ENCODE measurements at regions not wholly inside any gene's neighbourhood (a gene's known extent, or its start where the extent isn't known, plus 50 kb on each side); places are given as distances from the start of the nearest gene placed in this dataset.

DNA sequence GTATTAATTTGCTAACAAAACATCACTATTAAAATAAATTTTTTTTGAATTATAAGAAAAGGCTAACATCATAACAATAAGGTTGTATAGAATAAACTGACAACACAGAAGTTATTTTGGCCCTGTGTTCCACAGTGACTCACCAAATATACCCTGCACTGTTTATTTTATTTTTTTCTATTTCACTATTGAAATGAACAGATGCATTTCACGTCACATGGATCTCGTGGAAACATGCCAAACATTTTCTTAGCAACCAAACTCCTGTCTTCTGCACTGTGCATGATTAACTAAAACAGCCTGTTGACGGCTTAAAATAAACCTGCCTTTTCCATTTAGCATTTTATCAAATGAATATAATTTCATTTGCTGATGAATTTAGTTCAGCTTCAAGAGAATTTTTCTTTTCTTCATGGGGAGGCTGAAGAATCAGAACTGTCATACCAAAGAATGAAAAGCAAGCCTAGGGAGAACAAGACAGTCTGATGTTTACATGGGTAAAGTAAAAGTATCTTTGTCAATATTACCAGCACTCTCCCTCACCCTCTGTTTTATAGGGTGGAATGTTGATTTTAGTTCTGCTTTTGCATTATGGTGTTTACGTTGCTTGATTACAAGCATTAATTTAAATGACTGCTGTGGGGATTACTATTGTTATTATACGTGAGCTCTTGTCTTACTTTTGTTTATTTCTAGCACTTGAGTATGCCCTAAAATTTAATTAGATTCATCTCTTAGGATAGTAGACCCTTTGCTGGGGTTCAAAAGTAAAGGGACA, 115.3 kb downstream of the LCA5 start:
- Mint-ChIP-seq H3K27ac (no peak overlapping the region), H3K27me3 (no peaks in the 10 kb centered on the region), H3K9me3 (peaks cover 0 to 3% (median 0%) of the 10 kb centered on the region in 7 donors), H3K4me3 (no peak overlapping the region), H3K36me3 (no peaks in the 10 kb centered on the region), H3K4me1 (no peaks in the 10 kb centered on the region)
- Histone ChIP-seq H3K36me3 (ENCODE audit: control insufficient read depth, insufficient read depth, low read length) (no peaks in the 10 kb centered on the region), H3K27ac (ENCODE audit: insufficient read depth, low read length, poor library complexity, severe bottlenecking) (no peak overlapping the region), H3K4me1 (ENCODE audit: control insufficient read depth, insufficient read depth, low read length, poor library complexity, severe bottlenecking) (no peaks in the 10 kb centered on the region), H3K4me3 (ENCODE audit: low read depth, low read length) (no peak overlapping the region), H3K27me3 (ENCODE audit: control insufficient read depth, insufficient read depth, low read length) (no peaks in the 10 kb centered on the region), H3K9me3 (ENCODE audit: control insufficient read depth in 2 of 2, low read length in 2 of 2) (no peaks in the 10 kb centered on the region)
- DNase-seq (no peak), ATAC-seq (ENCODE audit: low read depth in 2 of 2) (no peak)

DNA sequence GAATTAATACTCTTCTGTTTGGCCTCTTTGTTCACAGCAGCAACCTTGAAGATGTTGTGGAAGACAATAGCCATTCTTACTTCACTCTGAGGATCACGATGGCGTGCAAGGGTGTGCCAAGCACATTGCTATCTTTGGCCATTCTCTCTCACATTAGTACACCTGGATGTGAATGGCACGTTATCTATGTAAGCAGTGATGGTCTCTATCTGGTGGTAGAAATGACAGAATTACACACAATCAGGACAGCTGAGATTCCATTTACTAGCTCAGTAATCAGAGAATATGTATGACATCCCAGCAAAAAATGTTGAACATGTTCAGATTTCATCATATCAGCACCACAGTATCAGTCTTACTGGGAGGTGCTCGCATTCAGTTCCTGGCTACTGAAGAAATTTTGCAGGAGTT, 116.2 kb downstream of the LCA5 start:
- no peaks in the 10 kb centered on the region for H3K27me3 Mint-ChIP-seq
- peaks cover 0 to 3% (median 0%) of the 10 kb centered on the region in 7 donors for H3K9me3 Mint-ChIP-seq
- Histone ChIP-seq H3K27ac (ENCODE audit: insufficient read depth, low read length, poor library complexity, severe bottlenecking) (no peak overlapping the region), H3K4me1 (ENCODE audit: control insufficient read depth, insufficient read depth, low read length, poor library complexity, severe bottlenecking) (no peaks in the 10 kb centered on the region), H3K4me3 (ENCODE audit: low read depth, low read length) (no peak overlapping the region), H3K27me3 (ENCODE audit: control insufficient read depth, insufficient read depth, low read length) (no peaks in the 10 kb centered on the region), H3K36me3 (ENCODE audit: control insufficient read depth, insufficient read depth, low read length) (no peaks in the 10 kb centered on the region), H3K9me3 (ENCODE audit: control insufficient read depth in 2 of 2, low read length in 2 of 2) (no peaks in the 10 kb centered on the region)
- no peak overlapping the region for H3K27ac Mint-ChIP-seq
- H3K36me3 Mint-ChIP-seq = no peaks in the 10 kb centered on the region
- no peak overlapping the region for H3K4me3 Mint-ChIP-seq
- DNase-seq = no peak
- ATAC-seq (ENCODE audit: low read depth in 2 of 2) = no peak
- no peaks in the 10 kb centered on the region for H3K4me1 Mint-ChIP-seq

DNA sequence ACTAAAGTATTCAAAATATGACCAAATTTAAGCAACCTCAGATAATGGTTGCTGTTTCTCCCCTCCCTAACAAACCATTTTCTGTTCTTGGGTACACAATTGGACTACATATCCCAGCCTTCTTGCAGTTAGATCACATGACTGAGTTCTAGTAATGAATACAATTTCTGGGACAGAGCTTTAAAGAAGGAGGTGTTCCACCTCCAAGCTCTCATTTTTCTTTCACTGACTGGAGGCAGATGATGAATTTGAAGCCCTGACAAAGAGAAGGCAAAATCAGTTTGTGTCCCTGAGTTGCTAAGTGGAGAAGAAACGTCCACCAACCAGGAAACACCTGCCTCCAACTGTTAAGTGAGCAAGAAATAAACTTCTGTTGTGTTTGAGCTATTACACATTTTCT, 117.2 kb downstream of the LCA5 start:
- ATAC-seq (ENCODE audit: low read depth in 2 of 2) (no peak), DNase-seq (no peak)
- Mint-ChIP-seq H3K27ac (no peak overlapping the region), H3K27me3 (no peaks in the 10 kb centered on the region), H3K36me3 (no peaks in the 10 kb centered on the region), H3K4me3 (no peak overlapping the region), H3K9me3 (peaks cover 0 to 7% (median 0%) of the 10 kb centered on the region in 7 donors), H3K4me1 (no peaks in the 10 kb centered on the region)
- Histone ChIP-seq H3K4me3 (ENCODE audit: low read depth, low read length) (no peak overlapping the region), H3K27ac (ENCODE audit: insufficient read depth, low read length, poor library complexity, severe bottlenecking) (no peak overlapping the region), H3K9me3 (ENCODE audit: control insufficient read depth in 2 of 2, low read length in 2 of 2) (no peaks in the 10 kb centered on the region), H3K4me1 (ENCODE audit: control insufficient read depth, insufficient read depth, low read length, poor library complexity, severe bottlenecking) (no peaks in the 10 kb centered on the region), H3K36me3 (ENCODE audit: control insufficient read depth, insufficient read depth, low read length) (no peaks in the 10 kb centered on the region), H3K27me3 (ENCODE audit: control insufficient read depth, insufficient read depth, low read length) (no peaks in the 10 kb centered on the region)

DNA sequence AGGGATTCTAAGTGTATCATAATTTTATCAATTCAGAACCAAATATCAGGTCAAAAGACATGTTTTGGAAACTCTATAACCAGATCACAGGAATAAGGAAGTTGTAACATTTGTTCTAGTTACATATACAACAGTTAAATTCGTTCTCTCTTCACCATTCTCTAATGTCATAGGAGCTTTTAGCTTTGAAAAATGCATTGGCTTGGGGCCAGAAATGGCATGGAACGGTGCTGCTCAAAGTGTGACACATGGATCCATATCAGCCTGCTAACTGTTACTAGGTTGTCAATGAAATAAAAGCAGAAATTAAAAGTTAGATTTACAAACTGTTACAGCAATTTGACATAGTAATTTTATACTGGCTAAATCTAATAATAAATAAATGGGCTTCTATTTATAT, 120.3 kb downstream of the LCA5 start:
- Histone ChIP-seq H3K4me3 (ENCODE audit: low read depth, low read length) (no peak overlapping the region), H3K27me3 (ENCODE audit: control insufficient read depth, insufficient read depth, low read length) (no peaks in the 10 kb centered on the region), H3K9me3 (ENCODE audit: control insufficient read depth in 2 of 2, low read length in 2 of 2) (no peaks in the 10 kb centered on the region), H3K4me1 (ENCODE audit: control insufficient read depth, insufficient read depth, low read length, poor library complexity, severe bottlenecking) (no peaks in the 10 kb centered on the region), H3K27ac (ENCODE audit: insufficient read depth, low read length, poor library complexity, severe bottlenecking) (no peak overlapping the region), H3K36me3 (ENCODE audit: control insufficient read depth, insufficient read depth, low read length) (no peaks in the 10 kb centered on the region)
- H3K36me3 Mint-ChIP-seq = no peaks in the 10 kb centered on the region
- ATAC-seq (ENCODE audit: low read depth in 2 of 2) = no peak
- no peaks in the 10 kb centered on the region for H3K4me1 Mint-ChIP-seq
- no peak overlapping the region for H3K27ac Mint-ChIP-seq
- no peaks in the 10 kb centered on the region for H3K27me3 Mint-ChIP-seq
- no peak overlapping the region for H3K4me3 Mint-ChIP-seq
- no peak for DNase-seq
- peaks cover 0 to 7% (median 0%) of the 10 kb centered on the region in 7 donors for H3K9me3 Mint-ChIP-seq

DNA sequence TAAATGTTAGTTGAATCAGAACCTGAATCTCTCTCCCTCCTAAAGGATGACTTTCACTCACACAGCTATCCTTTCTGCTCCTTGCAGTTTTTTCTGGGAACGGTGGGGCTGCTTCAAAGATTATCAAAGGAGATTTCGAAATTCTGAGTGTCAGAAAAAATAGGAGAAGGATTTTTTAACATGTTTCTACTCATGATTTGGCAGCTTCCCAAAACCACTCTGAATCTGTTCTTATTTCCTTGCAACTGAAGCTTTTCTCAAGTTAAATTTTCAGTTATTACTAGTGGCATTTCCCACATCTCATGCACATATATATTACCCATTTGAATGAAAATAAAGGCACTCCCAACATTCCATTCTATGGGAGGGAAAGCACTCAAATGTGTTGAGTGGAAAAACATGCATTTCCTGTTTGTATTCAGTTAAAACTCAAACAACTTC, 123.6 kb downstream of the LCA5 start:
- Histone ChIP-seq H3K27me3 (ENCODE audit: control insufficient read depth, insufficient read depth, low read length) (no peaks in the 10 kb centered on the region), H3K4me1 (ENCODE audit: control insufficient read depth, insufficient read depth, low read length, poor library complexity, severe bottlenecking) (no peaks in the 10 kb centered on the region), H3K4me3 (ENCODE audit: low read depth, low read length) (no peak overlapping the region), H3K27ac (ENCODE audit: insufficient read depth, low read length, poor library complexity, severe bottlenecking) (no peak overlapping the region), H3K36me3 (ENCODE audit: control insufficient read depth, insufficient read depth, low read length) (no peaks in the 10 kb centered on the region), H3K9me3 (ENCODE audit: control insufficient read depth in 2 of 2, low read length in 2 of 2) (no peaks in the 10 kb centered on the region)
- Mint-ChIP-seq H3K4me1 (no peaks in the 10 kb centered on the region), H3K36me3 (no peaks in the 10 kb centered on the region), H3K27ac (no peak overlapping the region), H3K9me3 (peaks cover 0 to 4% (median 0%) of the 10 kb centered on the region in 7 donors), H3K27me3 (no peaks in the 10 kb centered on the region), H3K4me3 (no peak overlapping the region)
- DNase-seq (no peak), ATAC-seq (ENCODE audit: low read depth in 2 of 2) (no peak)

DNA sequence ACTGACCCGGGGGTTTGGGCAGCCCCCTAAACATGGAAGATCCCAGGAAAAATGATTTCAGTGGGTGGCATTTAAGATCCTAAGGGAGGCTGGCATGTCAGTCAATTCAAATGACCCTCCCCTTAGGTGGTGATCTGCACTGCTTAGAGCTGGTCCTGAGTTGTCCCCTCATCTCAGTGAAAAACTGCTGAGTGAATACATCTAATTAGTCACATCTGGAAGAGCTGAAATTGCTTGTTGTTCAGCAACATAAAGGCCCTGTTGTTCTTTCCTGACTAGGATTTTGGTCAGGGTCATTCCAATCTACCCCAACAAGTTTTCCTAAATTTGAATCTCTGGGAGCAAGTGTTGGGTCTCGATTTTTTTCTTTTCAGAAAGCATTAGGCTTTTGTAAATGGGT, 126.4 kb downstream of the LCA5 start:
- H3K4me1 Mint-ChIP-seq = no peaks in the 10 kb centered on the region

DNA sequence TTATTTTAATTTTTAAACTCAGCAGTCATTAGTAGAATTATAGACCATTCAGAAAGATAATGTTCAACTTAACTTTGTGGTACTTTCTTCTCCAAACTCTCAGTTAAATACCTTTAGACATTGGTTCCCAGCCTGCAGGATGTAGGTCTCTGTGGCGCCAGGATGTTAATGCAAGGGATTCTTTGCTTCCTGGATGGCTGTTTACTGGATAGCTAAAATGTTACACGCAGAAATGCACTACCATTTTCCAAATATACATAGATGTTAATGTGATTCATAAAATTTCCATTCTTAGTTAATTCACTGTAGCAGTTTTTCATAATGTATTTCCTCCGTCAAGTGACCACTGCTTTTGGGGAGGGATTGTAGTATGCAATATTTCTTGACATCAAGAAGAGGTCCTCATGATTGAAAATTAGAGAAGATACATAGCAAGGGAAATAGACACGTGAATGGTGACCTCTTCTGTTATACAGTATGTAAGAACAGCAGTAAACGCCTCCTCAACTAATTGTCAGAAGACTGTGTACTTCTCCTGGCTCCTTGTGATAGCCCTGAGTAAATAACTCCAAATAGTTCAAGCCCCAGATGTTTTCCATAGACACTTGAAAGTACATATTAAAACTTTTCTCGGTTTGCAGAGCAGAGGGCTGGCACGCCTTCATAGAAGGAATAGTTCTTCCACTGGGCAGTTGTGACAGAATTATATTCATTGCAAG, 128.8 kb downstream of the LCA5 start:
- Mint-ChIP-seq H3K4me3 (no peak overlapping the region), H3K4me1 (no peaks in the 10 kb centered on the region), H3K27me3 (no peaks in the 10 kb centered on the region), H3K27ac (no peak overlapping the region), H3K36me3 (no peaks in the 10 kb centered on the region), H3K9me3 (peaks cover 0 to under 1% (median 0%) of the 10 kb centered on the region in 7 donors)
- Histone ChIP-seq H3K4me1 (ENCODE audit: control insufficient read depth, insufficient read depth, low read length, poor library complexity, severe bottlenecking) (no peaks in the 10 kb centered on the region), H3K4me3 (ENCODE audit: low read depth, low read length) (no peak overlapping the region), H3K27me3 (ENCODE audit: control insufficient read depth, insufficient read depth, low read length) (no peaks in the 10 kb centered on the region), H3K36me3 (ENCODE audit: control insufficient read depth, insufficient read depth, low read length) (no peaks in the 10 kb centered on the region), H3K9me3 (ENCODE audit: control insufficient read depth in 2 of 2, low read length in 2 of 2) (no peaks in the 10 kb centered on the region), H3K27ac (ENCODE audit: insufficient read depth, low read length, poor library complexity, severe bottlenecking) (no peak overlapping the region)
- no peak for ATAC-seq (ENCODE audit: low read depth in 2 of 2)
- DNase-seq = no peak

More for the DNA sequence above, 126.4 kb downstream of the LCA5 start:
- Histone ChIP-seq H3K36me3 (ENCODE audit: control insufficient read depth, insufficient read depth, low read length) (no peaks in the 10 kb centered on the region), H3K27me3 (ENCODE audit: control insufficient read depth, insufficient read depth, low read length) (no peaks in the 10 kb centered on the region), H3K4me3 (ENCODE audit: low read depth, low read length) (no peak overlapping the region), H3K27ac (ENCODE audit: insufficient read depth, low read length, poor library complexity, severe bottlenecking) (no peak overlapping the region), H3K4me1 (ENCODE audit: control insufficient read depth, insufficient read depth, low read length, poor library complexity, severe bottlenecking) (no peaks in the 10 kb centered on the region), H3K9me3 (ENCODE audit: control insufficient read depth in 2 of 2, low read length in 2 of 2) (no peaks in the 10 kb centered on the region)
- ATAC-seq (ENCODE audit: low read depth in 2 of 2) = no peak
- H3K36me3 Mint-ChIP-seq = no peaks in the 10 kb centered on the region
- peaks cover 0 to 4% (median 0%) of the 10 kb centered on the region in 7 donors for H3K9me3 Mint-ChIP-seq
- DNase-seq = no peak
- H3K27me3 Mint-ChIP-seq = no peaks in the 10 kb centered on the region
- H3K4me3 Mint-ChIP-seq = no peak overlapping the region
- no peak overlapping the region for H3K27ac Mint-ChIP-seq

Measured in CD4-positive, CD25-positive, alpha-beta regulatory T cell (primary cell).